Kidney (tissue), 13 donors: ENCODE measurements at regions not wholly inside any gene's neighbourhood (a gene's known extent, or its start where the extent isn't known, plus 50 kb on each side); places are given as distances from the start of the nearest gene placed in this dataset.

ENCODE experiments used
- DNase-seq, 5 donors: peaks; one replicate each; pipeline ENCODE4 v3.0.0-alpha.2; 2013 to 2020
- FAIRE-seq: peaks from 2 replicates; lab custom pipeline; 2012; peaks lifted over from hg19 to GRCh38; lab: Jason Lieb, UNC
- H3K27ac ChIP-seq, 2 donors: one replicate each; pipeline ENCODE4 v1.7.0; 2013; ENCODE audit warnings: low read depth in 2 of 2, low read length in 2 of 2, inconsistent platforms in 1 of 2
- H3K27me3 ChIP-seq: one replicate; pipeline ENCODE4 v1.7.1; 2013; ENCODE audit warnings: low read length, inconsistent platforms; ENCODE audit not compliant: control insufficient read depth, insufficient read depth
- H3K36me3 ChIP-seq, 3 donors: one replicate each; pipeline versions ENCODE4 v1.7.0 to v1.7.1; 2013; ENCODE audit warnings: low read length in 3 of 3, control low read depth in 1 of 3, inconsistent platforms in 1 of 3; ENCODE audit not compliant: insufficient read depth in 3 of 3, control insufficient read depth in 2 of 3
- H3K4me1 ChIP-seq, 3 donors: one replicate each; pipeline versions ENCODE4 v1.7.0 to v1.7.1; 2013; ENCODE audit warnings: low read length in 3 of 3, inconsistent platforms in 1 of 3, low read depth in 1 of 3; ENCODE audit not compliant: control insufficient read depth in 2 of 3, insufficient read depth in 2 of 3
- H3K4me3 ChIP-seq, 3 donors: one replicate each; pipeline versions ENCODE4 v1.7.0 to v1.8.1; 2013; ENCODE audit warnings: low read length in 3 of 3, control low read depth in 1 of 3, inconsistent platforms in 1 of 3
- H3K9ac ChIP-seq, 3 donors: one replicate each; pipeline versions ENCODE4 v1.7.0 to v1.7.1; 2013; ENCODE audit warnings: low read length in 3 of 3, control low read depth in 1 of 3, inconsistent platforms in 1 of 3
- H3K9me3 ChIP-seq, 3 donors: one replicate each; pipeline versions ENCODE4 v1.7.0 to v1.7.1; 2013; ENCODE audit warnings: low read length in 3 of 3, control low read depth in 1 of 3, inconsistent platforms in 1 of 3; ENCODE audit not compliant: control insufficient read depth in 2 of 3, insufficient read depth in 1 of 3
- CTCF ChIP-seq: IDR thresholded peaks from 3 replicates; pipeline ENCODE4 v1.5.1; 2012; ENCODE audit warnings: mild to moderate bottlenecking, moderate library complexity, borderline replicate concordance; ENCODE audit not compliant: insufficient read depth; ENCODE audit errors: extremely low read depth
- intact Hi-C: fragments of 100-400 bp; cut with DNase I; formaldehyde crosslinking; loops from one replicate; pipeline ENCODE4 v1.11.1; 2022
- donor health status: control.
- donor health status: control.
- donor health status: control.
- donor health status: control.
- donor health status: control.
- donor health status: DM: yes; HTN: yes; CAD: no.
- donor health status: Normal renal cell carcinoma (clear cell type).

GRCh38 chr3:178043084-178043483 is 493.2 kb upstream of the KCNMB2 start:
- no peak for TF ChIP-seq CTCF
- FAIRE-seq (no peak), DNase-seq (no peak)
- H3K36me3 ChIP-seq: no peaks in the 10 kb centered on the region
- H3K4me1 ChIP-seq: no peaks in the 10 kb centered on the region
- no peaks in the 10 kb centered on the region for H3K27me3 ChIP-seq
- no peak overlapping the region for H3K4me3 ChIP-seq
- no peak overlapping the region for H3K9ac ChIP-seq
- H3K9me3 ChIP-seq: no peaks in the 10 kb centered on the region
- intact Hi-C loops: no loop called here
- H3K27ac ChIP-seq: no peak overlapping the region

- no peaks in the 10 kb centered on the region for H3K27me3 ChIP-seq
- no peaks in the 10 kb centered on the region for H3K36me3 ChIP-seq
- intact Hi-C loops: no loop called here
- TF ChIP-seq CTCF: no peak
- H3K27ac ChIP-seq: no peak overlapping the region
- no peaks in the 10 kb centered on the region for H3K9me3 ChIP-seq
- no peaks in the 10 kb centered on the region for H3K4me1 ChIP-seq
- no peak for DNase-seq
- H3K9ac ChIP-seq: no peak overlapping the region
- no peak for FAIRE-seq
- H3K4me3 ChIP-seq: no peak overlapping the region
Measured at GRCh38 chr3:178044320-178044719, 491.9 kb upstream of the KCNMB2 start.

- FAIRE-seq: no peak
- no peaks in the 10 kb centered on the region for H3K36me3 ChIP-seq
- H3K4me1 ChIP-seq: no peaks in the 10 kb centered on the region
- no peak for DNase-seq
- no peak overlapping the region for H3K4me3 ChIP-seq
- intact Hi-C loops: no loop called here
- no peak for TF ChIP-seq CTCF
- H3K27me3 ChIP-seq: no peaks in the 10 kb centered on the region
- H3K9me3 ChIP-seq: no peaks in the 10 kb centered on the region
- no peak overlapping the region for H3K9ac ChIP-seq
- H3K27ac ChIP-seq: no peak overlapping the region
Measured at GRCh38 chr3:178047496-178047895, 488.7 kb upstream of the KCNMB2 start.

- no peaks in the 10 kb centered on the region for H3K9me3 ChIP-seq
- intact Hi-C loops: no loop called here
Measured at GRCh38 chr3:178048768-178049167, 487.5 kb upstream of the KCNMB2 start.

More at GRCh38 chr3:178048768-178049167, 487.5 kb upstream of the KCNMB2 start:
- DNase-seq (no peak), FAIRE-seq (no peak)
- Histone ChIP-seq H3K4me1 (no peaks in the 10 kb centered on the region), H3K27me3 (no peaks in the 10 kb centered on the region), H3K4me3 (no peak overlapping the region), H3K36me3 (no peaks in the 10 kb centered on the region), H3K9ac (no peak overlapping the region), H3K27ac (no peak overlapping the region)
- TF ChIP-seq CTCF: no peak
